ENCODE measurements at regions not wholly inside any gene's neighbourhood (a gene's known extent, or its start where the extent isn't known, plus 50 kb on each side); places are given as distances from the start of the nearest gene placed in this dataset.

DNA sequence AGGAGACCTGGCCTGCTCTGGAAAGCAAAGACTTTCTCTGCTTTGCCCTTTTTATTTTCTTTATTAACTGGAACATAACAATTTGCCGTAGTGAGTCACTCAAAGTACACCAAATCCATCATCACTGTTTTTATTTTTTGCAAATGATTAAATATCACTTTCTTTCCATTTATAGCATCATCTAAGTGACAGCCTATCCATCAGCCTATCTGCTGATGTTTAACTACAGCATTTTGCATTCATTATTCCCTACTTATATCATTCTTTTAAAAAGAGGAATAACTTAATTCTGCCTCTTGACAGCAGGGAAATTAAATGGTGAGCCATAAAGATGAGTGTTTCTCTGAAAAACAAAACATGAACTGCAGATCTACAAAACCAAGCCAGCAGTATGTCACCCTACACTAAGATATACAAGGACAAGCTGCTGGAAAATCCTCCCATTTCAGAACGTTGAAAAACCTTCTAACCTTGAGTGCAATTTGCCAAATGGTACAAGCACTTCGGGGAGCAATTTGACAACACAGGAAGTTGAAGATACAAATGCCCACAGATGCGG is 821.3 kb upstream of the TMEM132C start:
- Mint-ChIP-seq H3K4me3 (no peak overlapping the region), H3K4me1 (ENCODE audit: low read depth) (no peaks in the 10 kb centered on the region), H3K27ac (no peak overlapping the region), H3K36me3 (ENCODE audit: low read depth) (no peaks in the 10 kb centered on the region), H3K9me3 (peaks cover 21% of the 10 kb centered on the region), H3K27me3 (ENCODE audit: insufficient read depth) (no peaks in the 10 kb centered on the region)
- no peak for DNase-seq (ENCODE audit: low spot score)
- intact Hi-C loops (cut with micrococcal nuclease) = no loop called here

DNA sequence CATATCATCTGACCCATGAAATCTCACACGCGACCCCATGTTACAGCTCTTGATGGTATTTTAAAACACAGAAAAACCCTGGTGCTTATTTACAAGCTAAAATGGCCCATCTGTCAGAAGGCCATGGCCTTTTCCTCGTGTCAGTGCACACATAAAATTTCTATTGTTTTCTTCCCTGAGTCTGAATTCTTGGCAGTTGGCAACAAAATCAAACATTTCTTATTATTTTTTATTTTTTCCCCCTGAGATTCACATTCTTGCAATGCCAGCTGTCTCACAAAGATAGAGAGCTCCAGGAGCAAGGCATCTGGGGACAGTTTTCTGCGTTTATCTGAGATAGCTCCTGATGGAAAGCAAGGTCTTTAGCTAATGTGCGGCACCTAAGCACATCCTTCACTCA is 818.1 kb upstream of the TMEM132C start:
- H3K4me3 Mint-ChIP-seq = no peak overlapping the region
- H3K9me3 Mint-ChIP-seq = peaks cover 3% of the 10 kb centered on the region
- peaks cover 4% of the 10 kb centered on the region for H3K27me3 Mint-ChIP-seq (ENCODE audit: insufficient read depth)
- H3K4me1 Mint-ChIP-seq (ENCODE audit: low read depth) = no peaks in the 10 kb centered on the region
- H3K27ac Mint-ChIP-seq = no peak overlapping the region
- intact Hi-C loops (cut with micrococcal nuclease) = no loop called here
- DNase-seq (ENCODE audit: low spot score) = no peak
- H3K36me3 Mint-ChIP-seq (ENCODE audit: low read depth) = no peaks in the 10 kb centered on the region

DNA sequence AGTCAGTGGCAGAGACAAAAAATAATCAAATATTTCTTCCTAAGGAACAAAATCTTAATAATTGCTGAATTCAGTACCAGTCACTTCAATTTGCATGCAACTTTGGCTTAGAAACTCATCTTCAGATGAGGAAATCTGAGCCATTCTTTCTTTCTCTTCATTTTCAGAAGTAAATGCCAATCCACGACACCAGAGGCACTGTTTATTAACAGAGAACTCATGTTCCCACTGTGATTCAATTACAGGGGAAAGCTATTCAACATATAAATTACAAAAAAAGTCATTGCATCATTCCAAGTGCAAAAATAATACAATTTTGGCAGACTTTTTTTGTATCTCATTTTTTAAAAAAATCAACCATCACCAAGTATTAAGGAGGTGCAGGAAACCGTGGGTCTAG is 816.1 kb upstream of the TMEM132C start:
- no peak overlapping the region for H3K27ac Mint-ChIP-seq
- H3K36me3 Mint-ChIP-seq (ENCODE audit: low read depth) = no peaks in the 10 kb centered on the region
- DNase-seq (ENCODE audit: low spot score) = no peak
- H3K9me3 Mint-ChIP-seq = no peaks in the 10 kb centered on the region
- peaks cover 14% of the 10 kb centered on the region for H3K27me3 Mint-ChIP-seq (ENCODE audit: insufficient read depth)
- H3K4me3 Mint-ChIP-seq = no peak overlapping the region
- no peaks in the 10 kb centered on the region for H3K4me1 Mint-ChIP-seq (ENCODE audit: low read depth)
- intact Hi-C loops (cut with micrococcal nuclease) = no loop called here

GRCh38 chr12:127455347-127456265 is 811.4 kb upstream of the TMEM132C start:
- Mint-ChIP-seq H3K36me3 (ENCODE audit: low read depth) (no peaks in the 10 kb centered on the region), H3K27ac (no peak overlapping the region), H3K4me1 (ENCODE audit: low read depth) (no peaks in the 10 kb centered on the region), H3K27me3 (ENCODE audit: insufficient read depth) (peaks cover 21% of the 10 kb centered on the region), H3K4me3 (no peak overlapping the region), H3K9me3 (peaks cover 2% of the 10 kb centered on the region)
- DNase-seq (ENCODE audit: low spot score) = no peak
- intact Hi-C loops (cut with micrococcal nuclease) = no loop called here

DNA sequence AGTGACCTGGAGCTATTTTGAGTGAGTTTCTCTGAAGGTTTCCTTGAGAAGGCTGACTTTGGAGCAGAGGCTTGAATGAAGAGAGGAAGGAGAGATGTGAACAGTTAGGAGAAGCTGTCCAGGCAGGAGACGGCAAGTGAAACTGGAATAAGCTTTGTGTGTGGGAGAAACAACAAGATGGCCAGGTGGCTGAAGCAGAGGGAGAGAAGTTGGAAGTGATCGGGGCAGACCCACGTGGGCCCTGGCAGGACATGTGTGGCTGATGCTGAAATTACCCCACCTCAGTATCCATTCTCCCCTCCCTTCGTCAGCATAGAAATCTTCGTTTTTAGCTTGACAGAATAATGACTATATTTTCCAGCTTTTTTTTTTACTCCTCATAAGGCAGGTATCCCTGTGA is 809.2 kb upstream of the TMEM132C start:
- peaks cover 2% of the 10 kb centered on the region for H3K9me3 Mint-ChIP-seq
- intact Hi-C loops (cut with micrococcal nuclease) = no loop called here
- H3K4me3 Mint-ChIP-seq = no peak overlapping the region
- no peaks in the 10 kb centered on the region for H3K36me3 Mint-ChIP-seq (ENCODE audit: low read depth)
- H3K27me3 Mint-ChIP-seq (ENCODE audit: insufficient read depth) = peaks cover 21% of the 10 kb centered on the region
- no peaks in the 10 kb centered on the region for H3K4me1 Mint-ChIP-seq (ENCODE audit: low read depth)
- no peak for DNase-seq (ENCODE audit: low spot score)
- H3K27ac Mint-ChIP-seq = no peak overlapping the region

DNA sequence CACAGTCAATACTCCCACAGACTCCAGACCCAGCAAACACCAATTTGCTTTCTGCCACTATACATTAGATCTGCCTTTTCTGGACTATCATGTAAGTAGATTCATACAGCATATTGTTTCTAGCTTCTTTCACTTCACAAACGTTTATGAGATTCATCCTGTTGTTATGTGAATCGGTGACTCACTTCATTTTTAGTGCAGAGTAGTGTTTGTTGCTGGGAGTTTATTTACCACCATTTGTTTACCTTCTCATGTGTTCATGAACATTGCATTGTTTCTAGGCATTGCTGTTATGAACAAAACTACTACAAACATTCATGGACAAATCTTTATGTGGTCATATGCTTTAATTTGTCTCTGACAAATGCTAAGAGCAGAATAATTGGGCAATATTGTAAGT is 807.8 kb upstream of the TMEM132C start:
- peaks cover 2% of the 10 kb centered on the region for H3K9me3 Mint-ChIP-seq
- no peak for DNase-seq (ENCODE audit: low spot score)
- no peaks in the 10 kb centered on the region for H3K36me3 Mint-ChIP-seq (ENCODE audit: low read depth)
- intact Hi-C loops (cut with micrococcal nuclease) = no loop called here
- no peaks in the 10 kb centered on the region for H3K4me1 Mint-ChIP-seq (ENCODE audit: low read depth)
- no peak overlapping the region for H3K4me3 Mint-ChIP-seq
- peaks cover 17% of the 10 kb centered on the region for H3K27me3 Mint-ChIP-seq (ENCODE audit: insufficient read depth)
- H3K27ac Mint-ChIP-seq = no peak overlapping the region

GRCh38 chr12:127459687-127460086 is 807.3 kb upstream of the TMEM132C start:
- no peaks in the 10 kb centered on the region for H3K4me1 Mint-ChIP-seq (ENCODE audit: low read depth)
- intact Hi-C loops (cut with micrococcal nuclease) = no loop called here
- peaks cover 2% of the 10 kb centered on the region for H3K9me3 Mint-ChIP-seq
- no peak overlapping the region for H3K27ac Mint-ChIP-seq
- H3K4me3 Mint-ChIP-seq = no peak overlapping the region
- DNase-seq (ENCODE audit: low spot score) = no peak
- no peaks in the 10 kb centered on the region for H3K36me3 Mint-ChIP-seq (ENCODE audit: low read depth)
- peaks cover 12% of the 10 kb centered on the region for H3K27me3 Mint-ChIP-seq (ENCODE audit: insufficient read depth)

DNA sequence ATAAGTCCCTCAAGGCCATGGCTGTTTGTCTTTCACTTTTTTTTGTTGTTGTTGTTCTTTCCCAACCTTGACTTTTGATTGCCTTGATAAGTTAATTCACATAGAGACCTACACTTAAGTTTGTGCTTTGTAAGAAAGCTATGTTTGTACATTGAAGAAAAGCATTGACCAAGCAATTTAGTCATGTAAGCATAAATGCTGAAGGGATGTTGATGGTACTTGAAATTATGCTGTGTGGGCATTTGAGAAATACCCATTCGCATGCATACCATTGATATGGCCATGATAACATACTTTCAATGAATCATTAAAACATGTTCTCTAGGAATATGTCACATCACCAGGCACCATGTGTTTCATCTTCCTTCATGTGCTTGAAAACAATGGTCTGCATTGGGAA is 803.7 kb upstream of the TMEM132C start:
- intact Hi-C loops (cut with micrococcal nuclease) = no loop called here
- Mint-ChIP-seq H3K27me3 (ENCODE audit: insufficient read depth) (peaks cover 2% of the 10 kb centered on the region), H3K4me1 (ENCODE audit: low read depth) (no peaks in the 10 kb centered on the region), H3K9me3 (peaks cover 7% of the 10 kb centered on the region), H3K27ac (no peak overlapping the region), H3K36me3 (ENCODE audit: low read depth) (no peaks in the 10 kb centered on the region), H3K4me3 (no peak overlapping the region)
- DNase-seq (ENCODE audit: low spot score) = no peak

DNA sequence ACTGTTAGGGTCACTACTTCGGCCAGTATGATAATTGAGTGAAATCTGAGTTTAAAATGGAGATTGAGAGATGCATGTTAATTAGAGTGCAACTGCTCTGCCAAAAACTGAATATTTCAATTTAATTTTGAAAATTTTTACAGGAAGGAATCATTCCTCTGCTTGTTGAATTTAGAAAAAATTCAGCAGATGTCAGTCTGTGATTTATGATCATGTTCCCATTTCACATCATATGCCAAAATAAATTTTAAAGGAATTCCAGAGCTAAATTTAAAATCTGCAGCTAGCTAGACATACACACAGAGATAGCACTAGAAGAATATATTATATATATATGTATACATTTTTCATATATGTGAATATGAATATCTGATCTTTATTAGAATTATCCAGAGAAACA is 797.6 kb upstream of the TMEM132C start:
- peaks cover 5% of the 10 kb centered on the region for H3K9me3 Mint-ChIP-seq
- no peak overlapping the region for H3K4me3 Mint-ChIP-seq
- intact Hi-C loops (cut with micrococcal nuclease) = no loop called here
- DNase-seq (ENCODE audit: low spot score) = no peak
- H3K4me1 Mint-ChIP-seq (ENCODE audit: low read depth) = no peaks in the 10 kb centered on the region
- H3K27me3 Mint-ChIP-seq (ENCODE audit: insufficient read depth) = peaks cover 5% of the 10 kb centered on the region
- H3K36me3 Mint-ChIP-seq (ENCODE audit: low read depth) = no peaks in the 10 kb centered on the region
- H3K27ac Mint-ChIP-seq = no peak overlapping the region

- no peak overlapping the region for H3K27ac Mint-ChIP-seq
- H3K4me3 Mint-ChIP-seq = no peak overlapping the region
- no peak for DNase-seq (ENCODE audit: low spot score)
- intact Hi-C loops (cut with micrococcal nuclease) = no loop called here
- H3K36me3 Mint-ChIP-seq (ENCODE audit: low read depth) = no peaks in the 10 kb centered on the region
- peaks cover 3% of the 10 kb centered on the region for H3K27me3 Mint-ChIP-seq (ENCODE audit: insufficient read depth)
- no peaks in the 10 kb centered on the region for H3K4me1 Mint-ChIP-seq (ENCODE audit: low read depth)
- no peaks in the 10 kb centered on the region for H3K9me3 Mint-ChIP-seq
These were observed 793.2 kb upstream of the TMEM132C start for GRCh38 chr12:127473766-127474165.

GRCh38 chr12:127479256-127479655 is 787.7 kb upstream of the TMEM132C start:
- Mint-ChIP-seq H3K4me3 (no peak overlapping the region), H3K27ac (no peak overlapping the region), H3K9me3 (no peaks in the 10 kb centered on the region), H3K27me3 (ENCODE audit: insufficient read depth) (no peaks in the 10 kb centered on the region), H3K36me3 (ENCODE audit: low read depth) (no peaks in the 10 kb centered on the region), H3K4me1 (ENCODE audit: low read depth) (no peaks in the 10 kb centered on the region)
- intact Hi-C loops (cut with micrococcal nuclease) = no loop called here
- no peak for DNase-seq (ENCODE audit: low spot score)

- intact Hi-C loops (cut with micrococcal nuclease) = no loop called here
- H3K4me1 Mint-ChIP-seq (ENCODE audit: low read depth) = peaks cover 6% of the 10 kb centered on the region
- H3K27me3 Mint-ChIP-seq (ENCODE audit: insufficient read depth) = no peaks in the 10 kb centered on the region
These were observed 786.1 kb upstream of the TMEM132C start for GRCh38 chr12:127480775-127481314.

DNA sequence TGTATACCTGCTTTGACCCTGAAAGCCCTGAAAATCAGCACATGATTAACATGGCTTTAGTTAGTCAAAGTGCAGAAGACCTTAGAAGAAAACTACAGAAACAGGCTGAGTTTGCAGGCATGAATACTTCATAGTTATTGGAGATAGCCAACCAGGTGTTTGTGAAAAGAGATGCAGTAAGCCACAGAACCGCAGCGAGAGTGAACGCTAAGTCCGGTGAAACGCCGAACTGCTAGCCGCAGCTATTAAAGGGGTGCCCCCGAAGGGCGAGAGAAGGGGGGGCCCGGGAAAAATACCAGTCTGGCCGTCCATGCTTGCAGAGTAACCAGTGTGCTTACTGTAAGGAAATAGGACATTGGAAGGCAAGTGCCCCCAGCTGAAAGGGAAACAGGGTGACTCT is 784.0 kb upstream of the TMEM132C start:
- Mint-ChIP-seq H3K27me3 (ENCODE audit: insufficient read depth) (no peaks in the 10 kb centered on the region), H3K9me3 (no peaks in the 10 kb centered on the region), H3K36me3 (ENCODE audit: low read depth) (no peaks in the 10 kb centered on the region), H3K27ac (no peak overlapping the region), H3K4me1 (ENCODE audit: low read depth) (peaks cover 14% of the 10 kb centered on the region), H3K4me3 (no peak overlapping the region)
- no peak for DNase-seq (ENCODE audit: low spot score)
- intact Hi-C loops (cut with micrococcal nuclease) = no loop called here

More at GRCh38 chr12:127480775-127481314, 786.1 kb upstream of the TMEM132C start:
- no peaks in the 10 kb centered on the region for H3K9me3 Mint-ChIP-seq
- no peaks in the 10 kb centered on the region for H3K36me3 Mint-ChIP-seq (ENCODE audit: low read depth)
- no peak overlapping the region for H3K27ac Mint-ChIP-seq
- no peak overlapping the region for H3K4me3 Mint-ChIP-seq
- no peak for DNase-seq (ENCODE audit: low spot score)
